SK-N-SH (cell line): ENCODE measurements at regions not wholly inside any gene's neighbourhood (a gene's known extent, or its start where the extent isn't known, plus 50 kb on each side); places are given as distances from the start of the nearest gene placed in this dataset.

Experiments used
- CTCF ChIA-PET: fragments of 300-600, 350-600 bp; formaldehyde crosslinking; extraction: SDS; loops from one replicate; lab custom pipeline; 2021; lab: Yijun Ruan, JAX
- POLR2A ChIA-PET: fragments of 350-600 bp; sonication (Branson Sonifier 250); formaldehyde crosslinking; extraction: SDS; loops from one replicate; lab custom pipeline; 2020; ENCODE audit warnings: antibody characterized with exemption, inconsistent platforms; lab: Yijun Ruan, JAX
- DNase-seq: peaks from one replicate; pipeline ENCODE4 v3.0.0; 2012
- H2AFZ ChIP-seq: fragments of 200-600 bp; sonication (generic); 2 replicates; pipeline ENCODE4 v1.8.1; 2016; ENCODE audit warnings: antibody characterized with exemption, mild to moderate bottlenecking, low read depth
- H3F3A ChIP-seq: fragments of 200-600 bp; sonication (generic); replicated peaks from 2 replicates; pipeline ENCODE3; 2016; ENCODE audit warnings: antibody characterized with exemption, mild to moderate bottlenecking; ENCODE audit not compliant: insufficient read depth
- H3K27ac ChIP-seq, 2 experiments: fragments of 200-500 bp in 1 of 2; fragments of 200-600 bp in 1 of 2; sonication (Bioruptor generic) in 1 of 2; sonication (generic), shearing (Covaris generic) in 1 of 2; 2 replicates each; pipeline versions ENCODE4 v1.5.1 to v1.6.1; 2014 to 2016; ENCODE audit warnings: low read depth in 2 of 2, inconsistent platforms in 1 of 2, low read length in 1 of 2, mild to moderate bottlenecking in 1 of 2, mixed read lengths in 1 of 2
- H3K27me3 ChIP-seq: fragments of 200-600 bp; sonication (generic), shearing (Covaris generic); 2 replicates; pipeline ENCODE4 v1.6.1; 2016; ENCODE audit warnings: mixed run types; ENCODE audit not compliant: insufficient read depth
- H3K36me3 ChIP-seq, 2 experiments: fragments of 200-500 bp in 1 of 2; fragments of 200-600 bp in 1 of 2; sonication (Bioruptor generic) in 1 of 2; sonication (generic) in 1 of 2; replicated peaks in 1 of 2; 2 replicates each; pipeline versions ENCODE3 to v1.5.1; 2014 to 2016; ENCODE audit warnings: low read length in 1 of 2, mild to moderate bottlenecking in 1 of 2; ENCODE audit not compliant: insufficient read depth in 2 of 2, control insufficient read depth in 1 of 2
- H3K4me1 ChIP-seq, 2 experiments: fragments of 200-500 bp in 1 of 2; fragments of 200-600 bp in 1 of 2; sonication (Bioruptor generic) in 1 of 2; sonication (generic), shearing (Covaris generic) in 1 of 2; 2 replicates each; pipeline versions ENCODE4 v1.5.1 to v1.6.1; 2014 to 2016; ENCODE audit warnings: low read depth in 1 of 2, low read length in 1 of 2, mixed run types in 1 of 2; ENCODE audit not compliant: insufficient read depth in 2 of 2, control insufficient read depth in 1 of 2
- H3K4me2 ChIP-seq: fragments of 200-600 bp; sonication (generic), shearing (Covaris generic); 2 replicates; pipeline ENCODE4 v1.6.1; 2017; ENCODE audit warnings: mixed run types
- H3K4me3 ChIP-seq, 2 experiments: fragments of 200-500 bp in 1 of 2; fragments of 200-600 bp in 1 of 2; sonication (Bioruptor generic) in 1 of 2; sonication (generic), shearing (Covaris generic) in 1 of 2; 2 replicates each; pipeline versions ENCODE4 v1.5.1 to v1.8.1; 2014 to 2016; ENCODE audit warnings: low read depth in 2 of 2, inconsistent platforms in 1 of 2, low read length in 1 of 2, mild to moderate bottlenecking in 1 of 2, mixed read lengths in 1 of 2, moderate library complexity in 1 of 2
- H3K79me2 ChIP-seq: fragments of 200-600 bp; sonication (generic); 2 replicates; pipeline ENCODE4 v1.8.1; 2017; ENCODE audit warnings: mild to moderate bottlenecking; ENCODE audit not compliant: insufficient read depth
- H3K9ac ChIP-seq: fragments of 200-600 bp; sonication (generic); 2 replicates; pipeline ENCODE4 v1.6.1; 2017; ENCODE audit warnings: mixed run types
- H3K9me2 ChIP-seq: fragments of 200-600 bp; sonication (generic); 2 replicates; pipeline ENCODE4 v1.6.1; 2017; ENCODE audit warnings: mixed run types
- H3K9me3 ChIP-seq: fragments of 200-600 bp; sonication (generic); 2 replicates; pipeline ENCODE4 v1.6.1; 2017; ENCODE audit warnings: mixed run types, mild to moderate bottlenecking, moderate library complexity
- H4K20me1 ChIP-seq: fragments of 200-600 bp; sonication (generic); 2 replicates; pipeline ENCODE4 v1.6.1; 2017; ENCODE audit warnings: mild to moderate bottlenecking, mixed run types; ENCODE audit not compliant: insufficient read depth
- CHD2 ChIP-seq: fragments of 150-350 bp; IDR thresholded peaks from 2 replicates; pipeline ENCODE4 v1.6.1; 2018; ENCODE audit warnings: low read length; ENCODE audit not compliant: partially characterized antibody
- CTCF ChIP-seq: fragments of 200-600 bp; sonication (generic); IDR thresholded peaks from 2 replicates; pipeline ENCODE4 v1.6.1; 2017; ENCODE audit warnings: antibody characterized with exemption, mild to moderate bottlenecking, moderate library complexity
- EP300 ChIP-seq, 2 experiments: IDR thresholded peaks; 2 replicates each; pipeline versions ENCODE4 v1.4.0 to v1.6.1; 2012; ENCODE audit warnings: borderline replicate concordance in 1 of 2, low read depth in 1 of 2, low read length in 1 of 2
- EZH2phosphoT487 ChIP-seq: fragments of 200-600 bp; sonication (generic); IDR thresholded peaks from 2 replicates; pipeline ENCODE4 v1.6.1; 2017; ENCODE audit warnings: low read depth, mixed run types, mild to moderate bottlenecking, antibody characterized with exemption, moderate library complexity, borderline replicate concordance
- FOXJ3 ChIP-seq: sonication (generic); formaldehyde crosslinking; IDR thresholded peaks from 2 replicates; pipeline ENCODE4 v1.5.1; 2020; ENCODE audit warnings: mild to moderate bottlenecking, missing genetic modification reagents
- FOXM1 ChIP-seq: IDR thresholded peaks from 2 replicates; pipeline ENCODE4 v1.4.0; 2012; ENCODE audit warnings: low read depth, mild to moderate bottlenecking
- GABPA ChIP-seq: IDR thresholded peaks from 2 replicates; pipeline ENCODE4 v1.4.0; 2012; ENCODE audit warnings: low read depth, mild to moderate bottlenecking
- GATA2 ChIP-seq: sonication (generic); formaldehyde crosslinking; IDR thresholded peaks from 2 replicates; pipeline ENCODE4 v1.5.0; 2020; ENCODE audit warnings: mild to moderate bottlenecking, missing genetic modification reagents
- JUND ChIP-seq: IDR thresholded peaks from 2 replicates; pipeline ENCODE4 v1.4.0; 2012
- MAX ChIP-seq: IDR thresholded peaks from 2 replicates; pipeline ENCODE4 v1.4.0; 2012; ENCODE audit warnings: low read depth
- MEF2A ChIP-seq: IDR thresholded peaks from 2 replicates; pipeline ENCODE4 v1.4.0; 2012; ENCODE audit warnings: low read depth, borderline replicate concordance
- MXI1 ChIP-seq: IDR thresholded peaks from 2 replicates; pipeline ENCODE4 v1.6.1; 2012; ENCODE audit warnings: mild to moderate bottlenecking, low read depth, low read length, improper control_type of control experiment
- NRF1 ChIP-seq: IDR thresholded peaks from 2 replicates; pipeline ENCODE4 v1.6.1; 2012; ENCODE audit warnings: low read depth, mild to moderate bottlenecking, low read length
- PBX3 ChIP-seq: IDR thresholded peaks from 2 replicates; pipeline ENCODE4; 2012
- RAD21 ChIP-seq: IDR thresholded peaks from 2 replicates; pipeline ENCODE4 v1.6.1; 2012; ENCODE audit warnings: mild to moderate bottlenecking, low read length
- RFX5 ChIP-seq: IDR thresholded peaks from 2 replicates; pipeline ENCODE4 v1.6.1; 2012; ENCODE audit warnings: mild to moderate bottlenecking, improper control_type of control experiment, low read length
- RXRA ChIP-seq: IDR thresholded peaks from 2 replicates; pipeline ENCODE4 v1.4.0; 2012; ENCODE audit warnings: low read depth, mild to moderate bottlenecking, borderline replicate concordance
- SMC3 ChIP-seq: IDR thresholded peaks from 2 replicates; pipeline ENCODE4 v1.6.1; 2012; ENCODE audit warnings: low read depth, low read length, improper control_type of control experiment
- TCF12 ChIP-seq: IDR thresholded peaks from 2 replicates; pipeline ENCODE4 v1.4.0; 2012
- USF1 ChIP-seq: IDR thresholded peaks from 2 replicates; pipeline ENCODE4 v1.4.0; 2012; ENCODE audit warnings: low read depth, borderline replicate concordance
- YY1 ChIP-seq: IDR thresholded peaks from 2 replicates; pipeline ENCODE4 v1.4.0; 2012; ENCODE audit warnings: low read depth, mild to moderate bottlenecking
- ZBTB33 ChIP-seq: IDR thresholded peaks from 2 replicates; pipeline ENCODE4 v1.4.0; 2012; ENCODE audit warnings: low read depth, borderline replicate concordance
- WGBS: methylation state at CpG from one replicate; pipeline ENCODE4 v1.1.6; 2017; ENCODE audit warnings: low lambda C conversion rate; 5-methylcytosine and 5-hydroxymethylcytosine counted together

- POLR2A ChIA-PET = no interaction called here
- H2AFZ ChIP-seq = no peak overlapping the region
- H3F3A ChIP-seq = no peaks in the 10 kb centered on the region
- no peak overlapping the region for H3K27ac ChIP-seq
- peaks cover 7% of the 10 kb centered on the region; the same call in 1 of the 2 replicates for H3K9me3 ChIP-seq
- WGBS = 7% methylated on average over 1 of the region's 1 CpG
- no peaks in the 10 kb centered on the region for H3K36me3 ChIP-seq
- DNase-seq = no peak
- TF ChIP-seq RAD21 = no peak
- TF ChIP-seq EP300 (IDR thresholded peaks at IDR 0.05; ENCODE audit: borderline replicate concordance in 1 of 2, low read depth in 1 of 2, low read length in 1 of 2) = no peak
- TF ChIP-seq USF1 = no peak
- no peak for TF ChIP-seq NRF1
- TF ChIP-seq JUND = no peak
- TF ChIP-seq TCF12 = no peak
- no peak for TF ChIP-seq GATA2 (CRISPR knock-in tag)
- no peak for TF ChIP-seq PBX3
- TF ChIP-seq MAX = no peak
- TF ChIP-seq FOXM1 = no peak
- TF ChIP-seq MXI1 = no peak
- TF ChIP-seq, all 33 proteins: peak for 0
- no peaks in the 10 kb centered on the region for H3K9me2 ChIP-seq
- H3K4me3 ChIP-seq = no peak overlapping the region
- H3K79me2 ChIP-seq = no peaks in the 10 kb centered on the region
- no peaks in the 10 kb centered on the region for H3K27me3 ChIP-seq
- H3K4me2 ChIP-seq = no peak overlapping the region
- no peaks in the 10 kb centered on the region for H4K20me1 ChIP-seq
- H3K9ac ChIP-seq = no peak overlapping the region
- CTCF ChIA-PET = interaction anchor here (1.7 to 2.3 kb wide), 4 partner anchors 8 to 20 kb away, joined by 4 to 5 read pairs (median 4); no protein-coding TSS in a partner anchor
- H3K4me1 ChIP-seq = no peaks in the 10 kb centered on the region
Observed at GRCh38 chr7:10211016-10211415, 762.7 kb upstream of the PHF14 start.

- WGBS = 34% methylated on average over 4 of the region's 4 CpGs
- ChIA-PET CTCF (interaction anchor here (1.7 to 2.3 kb wide), 3 partner anchors 10 to 21 kb away, joined by 4 to 5 read pairs (median 5); no protein-coding TSS in a partner anchor), POLR2A (no interaction called here)
- Histone ChIP-seq H4K20me1 (no peaks in the 10 kb centered on the region), H3K9me3 (no peaks in the 10 kb centered on the region), H3K79me2 (no peaks in the 10 kb centered on the region), H3K4me2 (no peak overlapping the region), H3K27me3 (no peaks in the 10 kb centered on the region), H3K9ac (no peak overlapping the region), H3K27ac (no peak overlapping the region), H3K4me3 (no peak overlapping the region), H2AFZ (no peak overlapping the region), H3K4me1 (no peaks in the 10 kb centered on the region), H3F3A (no peaks in the 10 kb centered on the region), H3K36me3 (no peaks in the 10 kb centered on the region), H3K9me2 (no peaks in the 10 kb centered on the region)
- DNase-seq = no peak
- TF ChIP-seq GABPA (no peak), CTCF (no peak), MXI1 (no peak), EZH2phosphoT487 (no peak), YY1 (no peak), FOXJ3 (CRISPR knock-in tag) (no peak), EP300 (IDR thresholded peaks at IDR 0.05; ENCODE audit: borderline replicate concordance in 1 of 2, low read depth in 1 of 2, low read length in 1 of 2) (no peak), CHD2 (no peak), PBX3 (no peak), RFX5 (no peak), GATA2 (CRISPR knock-in tag) (no peak), RXRA (no peak), MEF2A (no peak), ZBTB33 (no peak), RAD21 (no peak), SMC3 (no peak)
Observed at GRCh38 chr7:10211861-10212260, 761.8 kb upstream of the PHF14 start.
